Ascending aorta (tissue), 2 donors: ENCODE measurements at regions not wholly inside any gene's neighbourhood (a gene's known extent, or its start where the extent isn't known, plus 50 kb on each side); places are given as distances from the start of the nearest gene placed in this dataset.

Experiments used
- DNase-seq, 2 donors: peaks; one replicate each; pipeline ENCODE4 v3.0.0-alpha.2; 2019; ENCODE audit warnings: low spot score in 2 of 2
- H3K27ac ChIP-seq, 2 donors: fragments of 200-600 bp; sonication (generic); one replicate each; pipeline ENCODE4 v1.5.1; 2016 to 2017; ENCODE audit warnings: mild to moderate bottlenecking in 1 of 2
- H3K27me3 ChIP-seq: fragments of 200-600 bp; sonication (generic); one replicate; pipeline ENCODE4 v1.5.1; 2017
- H3K36me3 ChIP-seq, 2 donors: fragments of 200-600 bp; sonication (generic); one replicate each; pipeline ENCODE4 v1.5.1; 2016
- H3K4me1 ChIP-seq, 2 donors: fragments of 200-600 bp; sonication (generic); one replicate each; pipeline ENCODE4 v1.5.1; 2016 to 2017; ENCODE audit warnings: mild to moderate bottlenecking in 1 of 2
- H3K4me3 ChIP-seq, 2 donors: fragments of 200-600 bp; sonication (generic); one replicate each; pipeline ENCODE4 v1.5.1; 2016 to 2017; ENCODE audit warnings: mild to moderate bottlenecking in 1 of 2
- H3K9me3 ChIP-seq, 2 donors: fragments of 200-600 bp; sonication (generic); one replicate each; pipeline ENCODE4 v1.5.1; 2016
- CTCF ChIP-seq, 3 experiments: fragments of 200-600 bp in 2 of 3; fragments of 450-650 bp in 1 of 3; sonication (generic) in 2 of 3; IDR thresholded peaks; one replicate each; pipeline ENCODE4 v1.5.1; 2016 to 2019; ENCODE audit warnings: antibody characterized with exemption in 3 of 3, mild to moderate bottlenecking in 1 of 3, moderate library complexity in 1 of 3
- intact Hi-C: fragments of 100-400 bp; cut with DNase I; formaldehyde crosslinking; loops from one replicate; pipeline ENCODE4 v1.15.1; 2023

GRCh38 chr1:166221316-166221715 is 54.5 kb upstream of the FAM78B start:
- Histone ChIP-seq H3K36me3 (no peaks in the 10 kb centered on the region), H3K4me3 (no peak overlapping the region), H3K27ac (no peak overlapping the region), H3K9me3 (peaks cover 0 to 17% of the 10 kb centered on the region in 2 donors), H3K27me3 (no peaks in the 10 kb centered on the region), H3K4me1 (no peaks in the 10 kb centered on the region)
- no peak for TF ChIP-seq CTCF (IDR thresholded peaks at IDR 0.05)
- intact Hi-C loops: no loop called here
- no peak for DNase-seq

GRCh38 chr1:166233750-166234366 is 67.1 kb upstream of the FAM78B start:
- TF ChIP-seq CTCF (IDR thresholded peaks at IDR 0.05): no peak
- DNase-seq: no peak
- Histone ChIP-seq H3K27ac (no peak overlapping the region), H3K36me3 (no peaks in the 10 kb centered on the region), H3K27me3 (no peaks in the 10 kb centered on the region), H3K4me3 (no peak overlapping the region), H3K9me3 (no peaks in the 10 kb centered on the region), H3K4me1 (no peaks in the 10 kb centered on the region)
- intact Hi-C loops: no loop called here

GRCh38 chr1:166235728-166236127 is 68.9 kb upstream of the FAM78B start:
- H3K4me3 ChIP-seq: no peak overlapping the region
- H3K27me3 ChIP-seq: no peaks in the 10 kb centered on the region
- no peak overlapping the region for H3K27ac ChIP-seq
- intact Hi-C loops: no loop called here
- DNase-seq: no peak
- H3K36me3 ChIP-seq: no peaks in the 10 kb centered on the region
- no peaks in the 10 kb centered on the region for H3K4me1 ChIP-seq
- no peak for TF ChIP-seq CTCF (IDR thresholded peaks at IDR 0.05)
- H3K9me3 ChIP-seq: no peaks in the 10 kb centered on the region

- Histone ChIP-seq H3K27ac (no peak overlapping the region), H3K4me3 (no peak overlapping the region), H3K4me1 (no peaks in the 10 kb centered on the region), H3K36me3 (no peaks in the 10 kb centered on the region), H3K9me3 (no peaks in the 10 kb centered on the region), H3K27me3 (no peaks in the 10 kb centered on the region)
- TF ChIP-seq CTCF (IDR thresholded peaks at IDR 0.05): no peak
- DNase-seq: no peak
- intact Hi-C loops: no loop called here
Measured at GRCh38 chr1:166237675-166238074, 70.9 kb upstream of the FAM78B start.

- Histone ChIP-seq H3K27me3 (no peaks in the 10 kb centered on the region), H3K36me3 (no peaks in the 10 kb centered on the region), H3K4me3 (no peak overlapping the region), H3K9me3 (peaks cover 0 to 8% of the 10 kb centered on the region in 2 donors), H3K27ac (no peak overlapping the region), H3K4me1 (no peaks in the 10 kb centered on the region)
- TF ChIP-seq CTCF (IDR thresholded peaks at IDR 0.05): no peak
- DNase-seq: no peak
- intact Hi-C loops: no loop called here
Measured at GRCh38 chr1:166253076-166253779, 86.4 kb upstream of the FAM78B start.
